Hematopoietic multipotent progenitor cell treated with erythropoietin and hydrocortisone succinate and interleukin-3 and kit ligand, for 15 days (in vitro differentiated cells): ENCODE measurements at regions not wholly inside any gene's neighbourhood (a gene's known extent, or its start where the extent isn't known, plus 50 kb on each side); places are given as distances from the start of the nearest gene placed in this dataset.

Experiments
- DNase-seq: peaks from one replicate; pipeline ENCODE4 v3.0.0-alpha.2; 2015; ENCODE audit warnings: low spot score

GRCh38 chr20:61050336-61050890 lies 201.6 kb upstream of the CDH4 start:
- DNase-seq = no peak

GRCh38 chr20:61052195-61052750 lies 199.8 kb upstream of the CDH4 start:
- no peak for DNase-seq

- no peak for DNase-seq
These were observed 199.2 kb upstream of the CDH4 start for GRCh38 chr20:61052776-61053442.

- DNase-seq = no peak
These were observed 198.6 kb upstream of the CDH4 start for GRCh38 chr20:61053487-61053886.

GRCh38 chr20:61053889-61054288 lies 198.2 kb upstream of the CDH4 start:
- no peak for DNase-seq

GRCh38 chr20:61054411-61054810 lies 197.7 kb upstream of the CDH4 start:
- no peak for DNase-seq

- DNase-seq = no peak
These were observed 196.7 kb upstream of the CDH4 start for GRCh38 chr20:61055180-61056010.

- no peak for DNase-seq
These were observed 195.9 kb upstream of the CDH4 start for GRCh38 chr20:61056116-61056515.

- no peak for DNase-seq
These were observed 195.2 kb upstream of the CDH4 start for GRCh38 chr20:61056627-61057442.

- no peak for DNase-seq
These were observed 194.5 kb upstream of the CDH4 start for GRCh38 chr20:61057443-61058121.

- DNase-seq = no peak
These were observed 190.1 kb upstream of the CDH4 start for GRCh38 chr20:61061981-61062380.

GRCh38 chr20:61065853-61066252 lies 186.2 kb upstream of the CDH4 start:
- no peak for DNase-seq

- DNase-seq = no peak
These were observed 185.5 kb upstream of the CDH4 start for GRCh38 chr20:61066526-61066925.

- DNase-seq = no peak
These were observed 184.8 kb upstream of the CDH4 start for GRCh38 chr20:61067221-61067620.

- no peak for DNase-seq
These were observed 179.7 kb upstream of the CDH4 start for GRCh38 chr20:61072398-61072797.

- DNase-seq = no peak
These were observed 178.7 kb upstream of the CDH4 start for GRCh38 chr20:61073376-61073775.

GRCh38 chr20:61082720-61083119 lies 169.3 kb upstream of the CDH4 start:
- DNase-seq = no peak

GRCh38 chr20:61083431-61083830 lies 168.6 kb upstream of the CDH4 start:
- no peak for DNase-seq

- no peak for DNase-seq
These were observed 166.0 kb upstream of the CDH4 start for GRCh38 chr20:61086031-61086430.

- DNase-seq = no peak
These were observed 161.5 kb upstream of the CDH4 start for GRCh38 chr20:61090541-61090940.

- DNase-seq = no peak
These were observed 159.8 kb upstream of the CDH4 start for GRCh38 chr20:61092251-61092650.

- DNase-seq = no peak
These were observed 157.5 kb upstream of the CDH4 start for GRCh38 chr20:61094581-61094980.
